A549 (cell line): ENCODE measurements at regions not wholly inside any gene's neighbourhood (a gene's known extent, or its start where the extent isn't known, plus 50 kb on each side); places are given as distances from the start of the nearest gene placed in this dataset.

ENCODE experiments used
- BHLHE40 ChIP-seq: IDR thresholded peaks from 2 replicates; pipeline ENCODE4 v1.6.1; 2012; ENCODE audit warnings: low read depth, low read length, inconsistent platforms
- CHD4 ChIP-seq: fragments of 200-600 bp; sonication (generic); IDR thresholded peaks from 2 replicates; pipeline ENCODE4 v1.6.1; 2016; ENCODE audit warnings: antibody characterized with exemption, mild to moderate bottlenecking, borderline replicate concordance
- CTCF ChIP-seq: fragments of >200 bp; sonication (Bioruptor Twin); formaldehyde crosslinking; IDR thresholded peaks from 3 replicates; pipeline ENCODE4 v1.5.1; 2016
- ESRRA ChIP-seq: fragments of 150-350 bp; IDR thresholded peaks from 2 replicates; pipeline ENCODE4 v1.6.1; 2014; ENCODE audit warnings: mild to moderate bottlenecking, low read length, borderline replicate concordance
- HMGXB4 ChIP-seq: fragments of 250-450 bp; sonication (Bioruptor Pico); IDR thresholded peaks from 2 replicates; pipeline ENCODE4 v1.5.0; 2021; ENCODE audit warnings: mild to moderate bottlenecking, moderate library complexity, borderline replicate concordance
- JUNB ChIP-seq: fragments of >200 bp; sonication (Bioruptor Twin); formaldehyde crosslinking; IDR thresholded peaks from 2 replicates; pipeline ENCODE4 v1.6.1; 2016
- MAX ChIP-seq: IDR thresholded peaks from 2 replicates; pipeline ENCODE4 v1.6.1; 2012
- PBX3 ChIP-seq: IDR thresholded peaks from 2 replicates; pipeline ENCODE4 v1.6.1; 2012
- TP53 ChIP-seq: fragments of 250-450 bp; sonication (Bioruptor Pico); IDR thresholded peaks from 2 replicates; pipeline ENCODE4 v1.5.0; 2021; ENCODE audit warnings: mild to moderate bottlenecking, moderate library complexity

GRCh38 chr17:51445946-51446345, 185.6 kb downstream of the UTP18 start:
- TF ChIP-seq CTCF (no peak), CHD4 (no peak), HMGXB4 (CRISPR knock-in tag) (no peak), BHLHE40 (no peak), MAX (no peak), PBX3 (no peak), TP53 (CRISPR knock-in tag) (no peak), ESRRA (no peak), JUNB (no peak)
